Parathyroid adenoma (tissue), 2 donors: ENCODE measurements at regions not wholly inside any gene's neighbourhood (a gene's known extent, or its start where the extent isn't known, plus 50 kb on each side); places are given as distances from the start of the nearest gene placed in this dataset.
"Not testable (repeated sequence)": the region's sequence is repeated elsewhere in the genome, so short reads cannot be mapped to it uniquely, and the experiment has no call there.

Experiments used
- H2AFZ ChIP-seq: fragments of 300-600 bp; sonication (generic); one replicate; pipeline ENCODE4 v1.7.0; 2017; ENCODE audit warnings: antibody characterized with exemption, mild to moderate bottlenecking
- H3K27ac ChIP-seq: fragments of 300-600 bp; sonication (generic); one replicate; pipeline ENCODE4 v1.7.0; 2017
- H3K27me3 ChIP-seq: fragments of 300-600 bp; sonication (generic); one replicate; pipeline ENCODE4 v1.7.0; 2017; ENCODE audit warnings: low read length; ENCODE audit not compliant: control insufficient read depth, insufficient read depth
- H3K36me3 ChIP-seq: fragments of 300-600 bp; sonication (generic); one replicate; pipeline ENCODE4 v1.7.0; 2017; ENCODE audit warnings: low read length; ENCODE audit not compliant: control insufficient read depth, insufficient read depth
- H3K4me1 ChIP-seq: fragments of 300-600 bp; sonication (generic); one replicate; pipeline ENCODE4 v1.7.0; 2017; ENCODE audit warnings: control low read depth
- H3K4me2 ChIP-seq: fragments of 300-600 bp; sonication (generic); one replicate; pipeline ENCODE4 v1.7.0; 2017; ENCODE audit warnings: low read length
- H3K4me3 ChIP-seq: fragments of 300-600 bp; sonication (generic); one replicate; pipeline ENCODE4 v1.7.0; 2017; ENCODE audit warnings: low read depth, low read length
- H3K79me2 ChIP-seq: fragments of 300-600 bp; sonication (generic); one replicate; pipeline ENCODE4 v1.7.0; 2017; ENCODE audit warnings: control low read depth
- H3K9ac ChIP-seq: fragments of 300-600 bp; sonication (generic); one replicate; pipeline ENCODE4 v1.7.0; 2017; ENCODE audit warnings: mild to moderate bottlenecking
- H3K9me3 ChIP-seq: fragments of 300-600 bp; sonication (generic); one replicate; pipeline ENCODE4 v1.7.0; 2017; ENCODE audit warnings: low read length; ENCODE audit not compliant: control insufficient read depth
- CTCF ChIP-seq: fragments of 300-600 bp; sonication (generic); IDR thresholded peaks from one replicate; pipeline ENCODE4 v1.7.0; 2017; ENCODE audit warnings: antibody characterized with exemption, mild to moderate bottlenecking
- donor health status: primary hyperparathyroidism.

- no peak overlapping the region for H3K27ac ChIP-seq
These were observed 68.4 kb upstream of the TMEM229A start for GRCh38 chr7:124101173-124101768.

GRCh38 chr7:124100190-124100589 is 67.3 kb upstream of the TMEM229A start:
- H3K9ac ChIP-seq: no peak overlapping the region
- H3K4me1 ChIP-seq: no peaks in the 10 kb centered on the region
- H3K4me2 ChIP-seq: no peak overlapping the region
- no peaks in the 10 kb centered on the region for H3K36me3 ChIP-seq
- H3K4me3 ChIP-seq: no peak overlapping the region
- H3K9me3 ChIP-seq: no peaks in the 10 kb centered on the region
- no peaks in the 10 kb centered on the region for H3K79me2 ChIP-seq
- no peak overlapping the region for H2AFZ ChIP-seq
- TF ChIP-seq CTCF: no peak
- no peaks in the 10 kb centered on the region for H3K27me3 ChIP-seq
- H3K27ac ChIP-seq: no peak overlapping the region

More at GRCh38 chr7:124101173-124101768, 68.4 kb upstream of the TMEM229A start:
- TF ChIP-seq CTCF: no peak
- Histone ChIP-seq H3K4me2 (no peak overlapping the region), H3K9me3 (no peaks in the 10 kb centered on the region), H3K4me1 (no peaks in the 10 kb centered on the region), H3K27me3 (no peaks in the 10 kb centered on the region), H3K79me2 (no peaks in the 10 kb centered on the region), H3K36me3 (no peaks in the 10 kb centered on the region), H3K4me3 (no peak overlapping the region), H2AFZ (no peak overlapping the region), H3K9ac (no peak overlapping the region)

GRCh38 chr7:124099585-124099984 is 66.7 kb upstream of the TMEM229A start:
- H3K4me3 ChIP-seq, H2AFZ ChIP-seq, H3K27ac ChIP-seq, H3K36me3 ChIP-seq, H3K27me3 ChIP-seq, H3K9ac ChIP-seq, H3K4me1 ChIP-seq, H3K9me3 ChIP-seq, H3K79me2 ChIP-seq, H3K4me2 ChIP-seq: not testable (repeated sequence)

- Histone ChIP-seq H3K36me3 (no peaks in the 10 kb centered on the region), H3K4me1 (no peaks in the 10 kb centered on the region), H3K27ac (no peak overlapping the region), H3K4me3 (no peak overlapping the region), H3K27me3 (no peaks in the 10 kb centered on the region), H2AFZ (no peak overlapping the region), H3K9ac (no peak overlapping the region), H3K79me2 (no peaks in the 10 kb centered on the region), H3K9me3 (no peaks in the 10 kb centered on the region), H3K4me2 (no peak overlapping the region)
- no peak for TF ChIP-seq CTCF
These were observed 56.8 kb upstream of the TMEM229A start for GRCh38 chr7:124089621-124090020.

- no peak overlapping the region for H2AFZ ChIP-seq
- no peaks in the 10 kb centered on the region for H3K36me3 ChIP-seq
- H3K4me1 ChIP-seq: no peaks in the 10 kb centered on the region
- H3K9ac ChIP-seq: no peak overlapping the region
- H3K4me2 ChIP-seq: no peak overlapping the region
- H3K4me3 ChIP-seq: no peak overlapping the region
- H3K27me3 ChIP-seq: no peaks in the 10 kb centered on the region
- no peak for TF ChIP-seq CTCF
- H3K27ac ChIP-seq: no peak overlapping the region
- H3K9me3 ChIP-seq: no peaks in the 10 kb centered on the region
- H3K79me2 ChIP-seq: no peaks in the 10 kb centered on the region
These were observed 55.7 kb upstream of the TMEM229A start for GRCh38 chr7:124088590-124088989.
